ENCODE measurements at regions not wholly inside any gene's neighbourhood (a gene's known extent, or its start where the extent isn't known, plus 50 kb on each side); places are given as distances from the start of the nearest gene placed in this dataset.

- no peak for DNase-seq
These were observed 50.6 kb upstream of the SLC45A1 start for GRCh38 chr1:8267307-8267706.

- DNase-seq = no peak
These were observed 51.3 kb upstream of the SLC45A1 start for GRCh38 chr1:8266436-8267165.

- DNase-seq = no peak
These were observed 54.1 kb upstream of the SLC45A1 start for GRCh38 chr1:8263791-8264190.

GRCh38 chr1:8261398-8261762 is 56.5 kb upstream of the SLC45A1 start:
- no peak for DNase-seq

- no peak for DNase-seq
These were observed 58.2 kb upstream of the SLC45A1 start for GRCh38 chr1:8259498-8260290.

- no peak for DNase-seq
These were observed 60.3 kb upstream of the SLC45A1 start for GRCh38 chr1:8257621-8258020.

GRCh38 chr1:8256321-8256720 is 61.6 kb upstream of the SLC45A1 start:
- no peak for DNase-seq

GRCh38 chr1:8255712-8256111 is 62.2 kb upstream of the SLC45A1 start:
- DNase-seq = no peak

GRCh38 chr1:8252266-8252951 is 65.5 kb upstream of the SLC45A1 start:
- DNase-seq = no peak

- no peak for DNase-seq
These were observed 66.3 kb upstream of the SLC45A1 start for GRCh38 chr1:8251635-8252034.

GRCh38 chr1:8249838-8250237 is 68.1 kb upstream of the SLC45A1 start:
- DNase-seq = no peak

GRCh38 chr1:8247811-8248436 is 70.0 kb upstream of the SLC45A1 start:
- DNase-seq = no peak

GRCh38 chr1:8244304-8244703 is 73.6 kb upstream of the SLC45A1 start:
- no peak for DNase-seq

GRCh38 chr1:8242498-8242897 is 75.4 kb upstream of the SLC45A1 start:
- DNase-seq = no peak

- DNase-seq = no peak
These were observed 76.4 kb upstream of the SLC45A1 start for GRCh38 chr1:8241417-8242014.

- no peak for DNase-seq
These were observed 78.4 kb upstream of the SLC45A1 start for GRCh38 chr1:8239306-8240023.

- no peak for DNase-seq
These were observed 78.9 kb upstream of the SLC45A1 start for GRCh38 chr1:8239039-8239305.

- DNase-seq = peak in 1 of 2 donors; percentile 26
These were observed 79.5 kb upstream of the SLC45A1 start for GRCh38 chr1:8238141-8239038.

- no peak for DNase-seq
These were observed 85.7 kb upstream of the SLC45A1 start for GRCh38 chr1:8232036-8232757.

GRCh38 chr1:8230292-8230621 is 87.7 kb upstream of the SLC45A1 start:
- DNase-seq = no peak

GRCh38 chr1:8228253-8228652 is 89.7 kb upstream of the SLC45A1 start:
- DNase-seq = no peak

Data from inflammatory macrophage treated with lipopolysaccharide for 1 hour (primary cell).